K562 (cell line): ENCODE measurements at regions not wholly inside any gene's neighbourhood (a gene's known extent, or its start where the extent isn't known, plus 50 kb on each side); places are given as distances from the start of the nearest gene placed in this dataset.

Source experiments
- BACH1 ChIP-seq: fragments of 200-800 bp; sonication (Bioruptor generic); IDR thresholded peaks from 2 replicates; pipeline ENCODE4 v1.6.1; 2016; ENCODE audit warnings: missing genetic modification characterization, missing compliant biosample characterization
- CC2D1A ChIP-seq: fragments of 450-650 bp; IDR thresholded peaks from 2 replicates; pipeline ENCODE4 v1.6.1; 2017; ENCODE audit warnings: mild to moderate bottlenecking
- ELF1 ChIP-seq: fragments of 200-800 bp; sonication (Bioruptor generic); IDR thresholded peaks from 2 replicates; pipeline ENCODE4 v1.6.1; 2016; ENCODE audit warnings: missing genetic modification characterization, missing compliant biosample characterization
- ELF2 ChIP-seq: fragments of 250-450 bp; sonication (Bioruptor Pico); IDR thresholded peaks from 2 replicates; pipeline ENCODE4 v1.5.0; 2021; ENCODE audit warnings: mild to moderate bottlenecking
- EP300 ChIP-seq: IDR thresholded peaks from 2 replicates; pipeline ENCODE4 v1.6.1; 2012; ENCODE audit warnings: low read length, improper control_type of control experiment
- MAZ ChIP-seq, 2 experiments: fragments of 450-650 bp in 1 of 2; sonication (generic) in 1 of 2; formaldehyde crosslinking; IDR thresholded peaks in 1 of 2; conservative IDR thresholded peaks in 1 of 2; 2 replicates each; pipeline versions ENCODE4 v1.4.0 to v1.5.0; 2020; ENCODE audit warnings: mild to moderate bottlenecking in 1 of 2, missing genetic modification reagents in 1 of 2
- PHF20 ChIP-seq: fragments of 450-650 bp; IDR thresholded peaks from 2 replicates; pipeline ENCODE4 v1.6.1; 2018; ENCODE audit not compliant: partially characterized antibody
- PRMT5 ChIP-seq: sonication (generic); formaldehyde crosslinking; IDR thresholded peaks from 2 replicates; pipeline ENCODE4 v1.5.0; 2020; ENCODE audit warnings: missing genetic modification reagents
- SIX5 ChIP-seq, 2 experiments: IDR thresholded peaks; 2 replicates each; pipeline ENCODE4 v1.6.1; 2011; ENCODE audit warnings: low read length in 2 of 2, borderline replicate concordance in 1 of 2, low read depth in 1 of 2, mild to moderate bottlenecking in 1 of 2, moderate library complexity in 1 of 2; ENCODE audit not compliant: insufficient read depth in 1 of 2
- SMARCB1 ChIP-seq: IDR thresholded peaks from 2 replicates; pipeline ENCODE4 v1.6.1; 2011; ENCODE audit warnings: improper control_type of control experiment, low read depth; ENCODE audit not compliant: insufficient read length
- SRSF9 ChIP-seq: fragments of 200-400 bp; formaldehyde crosslinking; IDR thresholded peaks from 2 replicates; pipeline ENCODE4 v1.6.1; 2017; ENCODE audit warnings: low read depth, low read length, borderline replicate concordance
- ZFPM2 ChIP-seq: fragments of 250-450 bp; sonication (Bioruptor Pico); IDR thresholded peaks from 2 replicates; pipeline ENCODE4 v1.5.1; 2022; ENCODE audit warnings: mild to moderate bottlenecking
- ZNF133 ChIP-seq: fragments of 250-450 bp; sonication (Bioruptor Pico); IDR thresholded peaks from 2 replicates; pipeline ENCODE4 v1.4.0; 2020; ENCODE audit warnings: mild to moderate bottlenecking
- ZNF217 ChIP-seq: sonication (generic); formaldehyde crosslinking; IDR thresholded peaks from 2 replicates; pipeline ENCODE4 v1.8.0; 2022; ENCODE audit warnings: mild to moderate bottlenecking, missing genetic modification reagents
- ZNF41 ChIP-seq: fragments of 250-450 bp; sonication (Bioruptor Pico); conservative IDR thresholded peaks from 2 replicates; pipeline ENCODE4 v1.4.0; 2020; ENCODE audit warnings: mild to moderate bottlenecking
- ZNF589 ChIP-seq: fragments of 200-800 bp; sonication (Bioruptor generic); IDR thresholded peaks from 2 replicates; pipeline ENCODE4 v1.6.1; 2016; ENCODE audit warnings: low read depth, missing genetic modification characterization, missing compliant biosample characterization
- TF ChIP-seq, protein P1 (sequence below): fragments of 250-450 bp; sonication (Bioruptor Pico); IDR thresholded peaks from 2 replicates; pipeline ENCODE4 v1.5.0; 2022; ENCODE audit warnings: mild to moderate bottlenecking
- TF ChIP-seq, protein P2 (sequence below): fragments of 250-450 bp; sonication (Bioruptor Pico); IDR thresholded peaks from 2 replicates; pipeline ENCODE4 v1.8.0; 2022; ENCODE audit warnings: inconsistent platforms
- TF ChIP-seq, protein P3 (sequence below): fragments of 200-800 bp; sonication (Bioruptor generic); IDR thresholded peaks from 2 replicates; pipeline ENCODE4 v1.6.1; 2017; ENCODE audit warnings: missing genetic modification characterization, missing compliant biosample characterization
- TF ChIP-seq, protein P4 (sequence below): sonication (generic); formaldehyde crosslinking; IDR thresholded peaks from 2 replicates; pipeline ENCODE4 v1.8.0; 2022; ENCODE audit warnings: missing genetic modification reagents, mild to moderate bottlenecking, borderline replicate concordance
- TF ChIP-seq, protein P5 (sequence below): fragments of 450-650 bp; formaldehyde crosslinking; IDR thresholded peaks from 2 replicates; pipeline ENCODE4 v1.4.0; 2020; ENCODE audit warnings: mild to moderate bottlenecking

DNA sequence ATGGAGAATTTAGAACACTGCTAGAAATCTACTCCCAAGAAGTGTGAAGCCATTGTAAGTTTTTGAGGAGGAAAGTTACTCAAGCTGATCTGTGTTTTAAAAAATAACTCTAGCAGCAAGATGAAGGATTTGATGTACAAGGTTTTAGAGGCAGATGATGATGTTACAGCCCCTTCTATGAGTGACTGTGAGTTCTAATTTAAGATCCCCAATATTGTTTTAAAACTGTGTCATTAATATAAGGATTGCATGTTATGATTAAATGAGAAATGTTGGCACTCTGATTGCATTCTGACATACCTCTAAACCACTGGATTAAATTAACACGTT, 293.5 kb downstream of the ADGB start (continued):
- TF ChIP-seq, protein P1, sequence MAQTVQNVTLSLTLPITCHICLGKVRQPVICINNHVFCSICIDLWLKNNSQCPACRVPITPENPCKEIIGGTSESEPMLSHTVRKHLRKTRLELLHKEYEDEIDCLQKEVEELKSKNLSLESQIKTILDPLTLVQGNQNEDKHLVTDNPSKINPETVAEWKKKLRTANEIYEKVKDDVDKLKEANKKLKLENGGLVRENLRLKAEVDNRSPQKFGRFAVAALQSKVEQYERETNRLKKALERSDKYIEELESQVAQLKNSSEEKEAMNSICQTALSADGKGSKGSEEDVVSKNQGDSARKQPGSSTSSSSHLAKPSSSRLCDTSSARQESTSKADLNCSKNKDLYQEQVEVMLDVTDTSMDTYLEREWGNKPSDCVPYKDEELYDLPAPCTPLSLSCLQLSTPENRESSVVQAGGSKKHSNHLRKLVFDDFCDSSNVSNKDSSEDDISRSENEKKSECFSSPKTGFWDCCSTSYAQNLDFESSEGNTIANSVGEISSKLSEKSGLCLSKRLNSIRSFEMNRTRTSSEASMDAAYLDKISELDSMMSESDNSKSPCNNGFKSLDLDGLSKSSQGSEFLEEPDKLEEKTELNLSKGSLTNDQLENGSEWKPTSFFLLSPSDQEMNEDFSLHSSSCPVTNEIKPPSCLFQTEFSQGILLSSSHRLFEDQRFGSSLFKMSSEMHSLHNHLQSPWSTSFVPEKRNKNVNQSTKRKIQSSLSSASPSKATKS (CRISPR knock-in tag), result peak; percentile 41; the same call in 1 of the 2 replicates
- TF ChIP-seq ZNF589 (CRISPR knock-in tag) (peak; percentile 8; the same call in 1 of the 2 replicates), SMARCB1 (peak; percentile 55), CC2D1A (no peak), ZNF41 (CRISPR knock-in tag) (no peak), PHF20 (no peak), ELF2 (CRISPR knock-in tag) (0 out of 2 replicates have a peak, but pooled peaks have one; percentile 11), ZNF217 (CRISPR knock-in tag) (no peak), BACH1 (tag) (peak; percentile 6; the same call in 1 of the 2 replicates), SRSF9 (no peak), PRMT5 (CRISPR knock-in tag) (no peak), ZFPM2 (peak; percentile 86), MAZ (CRISPR knock-in tag; conservative IDR thresholded peaks at IDR 0.05 in 1 of 2, IDR thresholded peaks at IDR 0.05 in 1 of 2) (no peak), SIX5 (IDR thresholded peaks at IDR 0.05; ENCODE audit: borderline replicate concordance in 1 of 2, insufficient read depth in 1 of 2, low read depth in 1 of 2, low read length in 2 of 2) (no peak), ZNF133 (CRISPR knock-in tag) (no peak), EP300 (no peak), ELF1 (0 out of 2 replicates have a peak, but pooled peaks have one; percentile 34)
- TF ChIP-seq, protein P2, sequence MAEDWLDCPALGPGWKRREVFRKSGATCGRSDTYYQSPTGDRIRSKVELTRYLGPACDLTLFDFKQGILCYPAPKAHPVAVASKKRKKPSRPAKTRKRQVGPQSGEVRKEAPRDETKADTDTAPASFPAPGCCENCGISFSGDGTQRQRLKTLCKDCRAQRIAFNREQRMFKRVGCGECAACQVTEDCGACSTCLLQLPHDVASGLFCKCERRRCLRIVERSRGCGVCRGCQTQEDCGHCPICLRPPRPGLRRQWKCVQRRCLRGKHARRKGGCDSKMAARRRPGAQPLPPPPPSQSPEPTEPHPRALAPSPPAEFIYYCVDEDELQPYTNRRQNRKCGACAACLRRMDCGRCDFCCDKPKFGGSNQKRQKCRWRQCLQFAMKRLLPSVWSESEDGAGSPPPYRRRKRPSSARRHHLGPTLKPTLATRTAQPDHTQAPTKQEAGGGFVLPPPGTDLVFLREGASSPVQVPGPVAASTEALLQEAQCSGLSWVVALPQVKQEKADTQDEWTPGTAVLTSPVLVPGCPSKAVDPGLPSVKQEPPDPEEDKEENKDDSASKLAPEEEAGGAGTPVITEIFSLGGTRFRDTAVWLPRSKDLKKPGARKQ, result no peak
- TF ChIP-seq, protein P3, sequence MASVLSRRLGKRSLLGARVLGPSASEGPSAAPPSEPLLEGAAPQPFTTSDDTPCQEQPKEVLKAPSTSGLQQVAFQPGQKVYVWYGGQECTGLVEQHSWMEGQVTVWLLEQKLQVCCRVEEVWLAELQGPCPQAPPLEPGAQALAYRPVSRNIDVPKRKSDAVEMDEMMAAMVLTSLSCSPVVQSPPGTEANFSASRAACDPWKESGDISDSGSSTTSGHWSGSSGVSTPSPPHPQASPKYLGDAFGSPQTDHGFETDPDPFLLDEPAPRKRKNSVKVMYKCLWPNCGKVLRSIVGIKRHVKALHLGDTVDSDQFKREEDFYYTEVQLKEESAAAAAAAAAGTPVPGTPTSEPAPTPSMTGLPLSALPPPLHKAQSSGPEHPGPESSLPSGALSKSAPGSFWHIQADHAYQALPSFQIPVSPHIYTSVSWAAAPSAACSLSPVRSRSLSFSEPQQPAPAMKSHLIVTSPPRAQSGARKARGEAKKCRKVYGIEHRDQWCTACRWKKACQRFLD (CRISPR knock-in tag), result peak; percentile 37; the same call in 1 of the 2 replicates
- TF ChIP-seq, protein P4, sequence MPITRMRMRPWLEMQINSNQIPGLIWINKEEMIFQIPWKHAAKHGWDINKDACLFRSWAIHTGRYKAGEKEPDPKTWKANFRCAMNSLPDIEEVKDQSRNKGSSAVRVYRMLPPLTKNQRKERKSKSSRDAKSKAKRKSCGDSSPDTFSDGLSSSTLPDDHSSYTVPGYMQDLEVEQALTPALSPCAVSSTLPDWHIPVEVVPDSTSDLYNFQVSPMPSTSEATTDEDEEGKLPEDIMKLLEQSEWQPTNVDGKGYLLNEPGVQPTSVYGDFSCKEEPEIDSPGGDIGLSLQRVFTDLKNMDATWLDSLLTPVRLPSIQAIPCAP (CRISPR knock-in tag), result no peak
- TF ChIP-seq, protein P5, sequence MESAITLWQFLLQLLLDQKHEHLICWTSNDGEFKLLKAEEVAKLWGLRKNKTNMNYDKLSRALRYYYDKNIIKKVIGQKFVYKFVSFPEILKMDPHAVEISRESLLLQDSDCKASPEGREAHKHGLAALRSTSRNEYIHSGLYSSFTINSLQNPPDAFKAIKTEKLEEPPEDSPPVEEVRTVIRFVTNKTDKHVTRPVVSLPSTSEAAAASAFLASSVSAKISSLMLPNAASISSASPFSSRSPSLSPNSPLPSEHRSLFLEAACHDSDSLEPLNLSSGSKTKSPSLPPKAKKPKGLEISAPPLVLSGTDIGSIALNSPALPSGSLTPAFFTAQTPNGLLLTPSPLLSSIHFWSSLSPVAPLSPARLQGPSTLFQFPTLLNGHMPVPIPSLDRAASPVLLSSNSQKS, result peak; percentile 79; the same call in 1 of the 2 replicates
